ENCODE measurements at regions not wholly inside any gene's neighbourhood (a gene's known extent, or its start where the extent isn't known, plus 50 kb on each side); places are given as distances from the start of the nearest gene placed in this dataset.
"Not testable (repeated sequence)": the region's sequence is repeated elsewhere in the genome, so short reads cannot be mapped to it uniquely, and the experiment has no call there.

DNA sequence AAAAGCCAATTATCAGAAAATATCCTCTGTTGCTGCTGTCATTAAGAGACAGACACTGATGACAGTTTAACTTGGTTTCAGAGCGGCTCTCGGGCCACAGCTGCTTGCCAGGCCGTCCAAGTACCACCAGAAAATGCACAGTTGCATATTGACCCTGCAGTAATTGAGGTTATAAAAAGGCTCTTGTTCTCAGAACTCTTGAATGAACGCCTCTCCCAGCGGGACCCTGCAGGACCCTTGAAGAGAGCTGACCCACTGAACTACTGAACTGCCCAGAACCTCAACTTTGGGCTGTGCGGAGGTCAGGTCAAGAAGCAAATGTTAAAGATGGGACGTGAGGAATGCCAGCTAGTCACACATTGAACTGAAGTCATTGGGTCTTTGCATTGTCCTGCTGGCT lies 1559.0 kb upstream of the SLC10A2 start:
- Histone ChIP-seq H3K27ac (no peak overlapping the region), H3K4me3 (no peak overlapping the region), H3K9me3 (ENCODE audit: low read depth, low read length) (no peaks in the 10 kb centered on the region), H3K36me3 (ENCODE audit: insufficient read depth, low read length) (no peaks in the 10 kb centered on the region), H3K9ac (ENCODE audit: insufficient read length) (no peak overlapping the region)
- no peak for TF ChIP-seq FOXP2 (optimal IDR thresholded peaks at IDR 0.05; ENCODE audit: control extremely low read depth, extremely low read length, insufficient read depth)
- TF ChIP-seq EZH2 (IDR thresholded peaks at IDR 0.05) = no peak
- TF ChIP-seq POLR2AphosphoS5 (IDR thresholded peaks at IDR 0.05; ENCODE audit: borderline replicate concordance, low read depth, low read length) = no peak
- DNase-seq (ENCODE audit: low read depth, low spot score) = no peak

DNA sequence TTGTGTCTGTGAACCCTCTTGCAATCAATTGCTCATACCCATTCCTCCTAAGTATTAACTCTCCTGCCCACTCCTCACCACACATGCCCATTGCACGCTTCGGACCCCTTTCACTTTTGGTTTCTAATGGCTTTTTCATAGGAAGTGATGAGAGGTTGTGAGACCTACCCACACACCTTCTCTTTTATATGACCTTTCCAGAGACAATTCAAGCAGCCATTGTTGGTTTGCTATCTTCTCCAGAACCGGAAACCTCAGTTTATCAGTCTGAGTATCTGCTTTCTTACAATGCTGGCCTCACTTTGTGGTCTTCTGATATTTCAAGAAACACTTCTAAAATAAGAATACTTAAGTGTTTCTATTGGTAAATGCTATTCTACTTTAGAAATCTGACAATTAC lies 1550.8 kb upstream of the SLC10A2 start:
- Histone ChIP-seq H3K9ac (ENCODE audit: insufficient read length) (no peak overlapping the region), H3K27ac (no peak overlapping the region), H3K36me3 (ENCODE audit: insufficient read depth, low read length) (no peaks in the 10 kb centered on the region), H3K4me3 (no peak overlapping the region), H3K9me3 (ENCODE audit: low read depth, low read length) (no peaks in the 10 kb centered on the region)
- DNase-seq (ENCODE audit: low read depth, low spot score) = no peak
- no peak for TF ChIP-seq POLR2AphosphoS5 (IDR thresholded peaks at IDR 0.05; ENCODE audit: borderline replicate concordance, low read depth, low read length)
- no peak for TF ChIP-seq FOXP2 (optimal IDR thresholded peaks at IDR 0.05; ENCODE audit: control extremely low read depth, extremely low read length, insufficient read depth)

DNA sequence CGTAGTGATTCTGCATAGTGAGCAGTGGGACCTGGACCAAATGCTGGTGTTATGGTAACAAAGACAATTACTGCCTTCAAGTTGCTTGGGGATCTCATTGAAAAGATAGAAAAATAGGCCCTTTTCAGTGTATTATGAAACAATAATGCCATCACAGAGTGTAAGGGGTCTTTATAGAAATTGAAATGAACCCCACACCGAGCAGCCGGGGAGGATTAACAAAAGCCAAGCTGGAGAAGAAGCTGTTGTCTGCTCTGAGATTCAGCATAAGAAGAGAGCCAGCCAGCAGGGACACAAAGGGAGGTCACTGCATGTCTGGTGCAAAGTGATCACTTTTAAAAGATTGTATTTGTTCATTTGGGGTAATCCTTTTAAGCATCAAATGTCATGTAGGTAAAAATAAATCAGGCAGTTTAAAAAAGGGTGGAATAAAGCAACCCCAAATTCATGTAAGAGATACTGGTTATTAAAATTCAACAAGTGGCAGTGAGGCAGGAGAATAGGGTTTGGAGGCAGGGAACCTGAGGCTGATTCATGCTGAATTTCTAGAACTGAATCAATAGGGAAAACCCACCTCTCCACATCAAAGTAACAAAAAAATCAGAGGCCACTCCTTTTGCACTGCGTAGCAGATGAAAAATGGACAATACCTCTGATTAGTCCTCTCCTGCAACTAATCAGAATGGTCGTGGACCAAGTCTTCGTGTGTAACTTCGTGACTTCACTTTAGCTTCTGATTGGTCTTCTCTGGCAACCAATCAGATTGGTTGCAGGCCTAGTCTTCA lies 1548.3 kb upstream of the SLC10A2 start:
- no peak for DNase-seq (ENCODE audit: low read depth, low spot score)
- Histone ChIP-seq H3K4me3 (no peak overlapping the region), H3K36me3 (ENCODE audit: insufficient read depth, low read length) (no peaks in the 10 kb centered on the region), H3K9ac (ENCODE audit: insufficient read length) (no peak overlapping the region), H3K9me3 (ENCODE audit: low read depth, low read length) (no peaks in the 10 kb centered on the region), H3K27ac (no peak overlapping the region)
- TF ChIP-seq EZH2 (IDR thresholded peaks at IDR 0.05) (no peak), POLR2AphosphoS5 (IDR thresholded peaks at IDR 0.05; ENCODE audit: borderline replicate concordance, low read depth, low read length) (no peak), FOXP2 (optimal IDR thresholded peaks at IDR 0.05; ENCODE audit: control extremely low read depth, extremely low read length, insufficient read depth) (no peak)

DNA sequence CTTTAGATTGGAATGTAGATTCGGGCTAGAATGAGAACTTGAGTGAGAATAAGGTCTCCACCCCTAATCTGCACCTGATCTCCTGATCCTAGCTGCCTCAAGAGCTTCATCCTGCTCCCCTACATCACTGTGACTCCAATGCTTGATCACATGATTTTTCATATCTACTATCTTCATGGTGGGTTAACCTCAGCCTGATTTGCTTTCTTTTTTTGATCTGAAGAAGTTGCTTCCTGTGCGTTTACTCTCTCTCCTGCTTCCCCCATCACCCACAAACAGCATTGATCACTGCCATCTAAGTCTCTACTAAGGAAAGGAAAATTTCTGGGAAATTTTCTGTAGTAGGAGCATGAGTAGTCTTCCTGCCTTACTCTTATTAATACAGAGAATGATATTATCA lies 1542.1 kb upstream of the SLC10A2 start:
- H3K9ac ChIP-seq (ENCODE audit: insufficient read length) = no peak overlapping the region
- DNase-seq (ENCODE audit: low read depth, low spot score) = no peak
- H3K27ac ChIP-seq = no peak overlapping the region
- TF ChIP-seq EZH2 (IDR thresholded peaks at IDR 0.05) (no peak), POLR2AphosphoS5 (IDR thresholded peaks at IDR 0.05; ENCODE audit: borderline replicate concordance, low read depth, low read length) (no peak), FOXP2 (optimal IDR thresholded peaks at IDR 0.05; ENCODE audit: control extremely low read depth, extremely low read length, insufficient read depth) (no peak)
- H3K4me3 ChIP-seq = no peak overlapping the region
- H3K36me3 ChIP-seq (ENCODE audit: insufficient read depth, low read length) = no peaks in the 10 kb centered on the region
- H3K9me3 ChIP-seq (ENCODE audit: low read depth, low read length) = no peaks in the 10 kb centered on the region

DNA sequence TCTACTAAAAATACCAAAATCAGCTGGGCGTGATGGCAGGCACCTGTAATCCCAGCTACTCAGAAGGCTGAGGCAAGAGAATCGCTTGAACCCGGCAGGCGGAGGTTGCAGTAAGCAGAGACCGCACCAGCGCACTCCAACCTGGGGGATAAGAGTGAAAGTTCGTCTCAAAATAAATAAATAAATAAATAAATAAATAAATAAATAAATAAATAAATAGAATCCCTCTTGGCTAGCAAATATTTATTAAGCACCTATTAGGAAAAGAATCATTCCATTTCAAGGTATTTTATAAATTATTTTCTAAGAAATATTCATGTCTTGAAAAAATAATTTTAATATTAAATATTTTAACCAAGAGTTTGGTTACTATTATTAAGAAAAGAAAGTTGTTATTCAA lies 1539.2 kb upstream of the SLC10A2 start:
- not testable (repeated sequence) for H3K9me3 ChIP-seq (ENCODE audit: low read depth, low read length); H3K27ac ChIP-seq; H3K4me3 ChIP-seq; H3K36me3 ChIP-seq (ENCODE audit: insufficient read depth, low read length); DNase-seq (ENCODE audit: low read depth, low spot score); H3K9ac ChIP-seq (ENCODE audit: insufficient read length)

DNA sequence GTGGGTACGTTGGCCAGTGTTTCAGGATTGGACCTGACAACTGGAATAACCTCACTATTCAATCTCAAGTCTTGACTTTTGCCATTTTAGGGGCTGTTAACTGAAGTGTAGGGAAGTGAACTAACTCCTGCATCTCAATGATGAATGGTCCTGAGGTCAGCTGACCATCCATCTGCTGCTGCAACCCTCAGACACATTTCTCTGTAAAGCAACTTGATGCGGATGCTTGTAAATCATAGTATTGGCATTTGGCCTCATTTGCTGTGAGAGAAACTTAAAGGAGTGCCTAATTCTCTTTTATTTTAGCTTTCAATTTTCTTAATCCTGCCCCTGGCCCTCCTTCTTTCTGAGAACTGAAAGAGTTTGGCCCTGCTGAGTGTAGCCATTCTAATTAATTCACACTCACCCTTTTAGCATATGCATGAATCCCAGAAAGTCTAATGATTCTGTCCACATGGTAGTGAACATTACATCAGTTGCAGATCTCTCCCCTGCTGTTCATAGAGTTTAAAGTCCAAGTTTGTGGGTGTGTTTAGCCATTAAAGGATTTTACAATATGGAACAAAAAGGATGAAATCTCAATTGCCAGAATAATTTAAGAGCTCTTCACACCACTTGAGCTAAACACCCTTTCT lies 1531.4 kb upstream of the SLC10A2 start:
- Histone ChIP-seq H3K36me3 (ENCODE audit: insufficient read depth, low read length) (no peaks in the 10 kb centered on the region), H3K9ac (ENCODE audit: insufficient read length) (no peak overlapping the region), H3K4me3 (no peak overlapping the region), H3K9me3 (ENCODE audit: low read depth, low read length) (no peaks in the 10 kb centered on the region), H3K27ac (no peak overlapping the region)
- no peak for DNase-seq (ENCODE audit: low read depth, low spot score)
- TF ChIP-seq POLR2AphosphoS5 (IDR thresholded peaks at IDR 0.05; ENCODE audit: borderline replicate concordance, low read depth, low read length) (no peak), FOXP2 (optimal IDR thresholded peaks at IDR 0.05; ENCODE audit: control extremely low read depth, extremely low read length, insufficient read depth) (no peak), EZH2 (IDR thresholded peaks at IDR 0.05) (no peak)

DNA sequence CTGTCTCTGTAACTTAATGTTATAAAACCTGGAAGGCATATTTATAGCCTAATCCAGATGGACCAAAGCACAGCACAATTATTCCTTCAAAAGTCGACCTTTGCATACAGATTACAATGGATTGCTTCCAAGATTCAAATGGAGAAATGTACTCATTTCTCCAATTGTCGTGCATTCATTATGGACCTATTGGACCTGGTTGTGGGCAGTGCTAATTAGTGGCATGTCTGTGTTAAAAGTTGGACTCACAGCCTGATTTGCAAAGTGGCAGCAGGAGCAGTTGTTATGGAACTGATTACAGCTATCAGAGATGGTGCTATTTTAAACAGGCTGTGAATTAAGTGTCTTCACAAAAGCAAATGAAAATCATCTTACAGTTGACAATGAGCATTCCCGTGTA lies 1529.3 kb upstream of the SLC10A2 start:
- no peak overlapping the region for H3K9ac ChIP-seq (ENCODE audit: insufficient read length)
- no peak for TF ChIP-seq FOXP2 (optimal IDR thresholded peaks at IDR 0.05; ENCODE audit: control extremely low read depth, extremely low read length, insufficient read depth)
- no peak for TF ChIP-seq POLR2AphosphoS5 (IDR thresholded peaks at IDR 0.05; ENCODE audit: borderline replicate concordance, low read depth, low read length)
- no peak for TF ChIP-seq EZH2 (IDR thresholded peaks at IDR 0.05)
- no peaks in the 10 kb centered on the region for H3K9me3 ChIP-seq (ENCODE audit: low read depth, low read length)
- H3K36me3 ChIP-seq (ENCODE audit: insufficient read depth, low read length) = no peaks in the 10 kb centered on the region
- H3K4me3 ChIP-seq = no peak overlapping the region
- no peak for DNase-seq (ENCODE audit: low read depth, low spot score)
- no peak overlapping the region for H3K27ac ChIP-seq

DNA sequence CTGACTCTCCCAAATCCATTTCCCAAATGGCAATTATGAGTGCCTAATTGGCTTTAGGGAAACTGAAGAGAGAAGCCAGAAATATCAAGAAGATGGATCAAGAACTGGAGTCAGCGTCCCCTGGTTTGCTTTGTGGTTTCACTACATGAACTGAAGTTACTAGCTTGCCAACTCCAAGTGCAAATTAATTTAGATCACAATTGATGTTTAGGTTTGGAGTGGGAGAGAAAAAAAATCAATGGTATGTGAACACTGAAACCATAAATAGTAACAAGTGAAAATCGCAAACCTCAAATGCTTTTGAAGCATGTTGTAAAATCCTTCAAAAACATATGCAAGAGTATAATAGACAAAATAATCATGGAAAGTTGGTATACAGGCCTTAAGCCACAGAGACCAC lies 1528.6 kb upstream of the SLC10A2 start:
- no peak overlapping the region for H3K4me3 ChIP-seq
- no peak overlapping the region for H3K9ac ChIP-seq (ENCODE audit: insufficient read length)
- no peaks in the 10 kb centered on the region for H3K36me3 ChIP-seq (ENCODE audit: insufficient read depth, low read length)
- H3K27ac ChIP-seq = no peak overlapping the region
- DNase-seq (ENCODE audit: low read depth, low spot score) = no peak
- no peaks in the 10 kb centered on the region for H3K9me3 ChIP-seq (ENCODE audit: low read depth, low read length)
- TF ChIP-seq POLR2AphosphoS5 (IDR thresholded peaks at IDR 0.05; ENCODE audit: borderline replicate concordance, low read depth, low read length) (no peak), EZH2 (IDR thresholded peaks at IDR 0.05) (no peak), FOXP2 (optimal IDR thresholded peaks at IDR 0.05; ENCODE audit: control extremely low read depth, extremely low read length, insufficient read depth) (no peak)

DNA sequence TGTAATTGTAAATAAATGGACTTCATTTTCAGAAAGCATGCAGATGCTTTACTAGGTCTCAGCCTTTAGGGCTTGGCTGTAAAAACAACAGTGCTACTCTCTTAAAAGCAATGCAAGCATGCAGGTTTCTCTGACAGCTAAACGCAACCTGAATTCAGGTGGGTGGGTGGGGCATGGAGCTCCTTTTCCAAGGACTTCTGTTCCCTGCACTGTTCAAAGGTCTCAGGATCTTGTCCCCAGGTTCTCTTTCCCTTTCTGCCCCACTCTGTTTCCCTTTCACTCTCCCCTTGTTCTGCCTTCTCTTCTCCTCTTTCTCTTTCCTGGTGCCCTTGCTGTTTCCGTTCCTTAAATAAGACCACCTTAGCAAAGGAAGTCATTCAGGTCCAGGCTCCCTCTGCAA lies 1527.5 kb upstream of the SLC10A2 start:
- no peak overlapping the region for H3K9ac ChIP-seq (ENCODE audit: insufficient read length)
- TF ChIP-seq FOXP2 (optimal IDR thresholded peaks at IDR 0.05; ENCODE audit: control extremely low read depth, extremely low read length, insufficient read depth) (no peak), POLR2AphosphoS5 (IDR thresholded peaks at IDR 0.05; ENCODE audit: borderline replicate concordance, low read depth, low read length) (no peak), EZH2 (IDR thresholded peaks at IDR 0.05) (no peak)
- no peak overlapping the region for H3K27ac ChIP-seq

More for the DNA sequence above, 1527.5 kb upstream of the SLC10A2 start:
- Histone ChIP-seq H3K36me3 (ENCODE audit: insufficient read depth, low read length) (no peaks in the 10 kb centered on the region), H3K4me3 (no peak overlapping the region), H3K9me3 (ENCODE audit: low read depth, low read length) (no peaks in the 10 kb centered on the region)
- no peak for DNase-seq (ENCODE audit: low read depth, low spot score)

Measured in SK-N-MC (cell line).